NCI-H2227 treated with DMSO at 0.1 percent for 48 hours (cell line): ENCODE measurements at regions not wholly inside any gene's neighbourhood (a gene's known extent, or its start where the extent isn't known, plus 50 kb on each side); places are given as distances from the start of the nearest gene placed in this dataset.
A peak's percentile ranks its signal among the peaks of the same experiment; 100 is the strongest.

Experiments used
- DNase-seq: peaks from one replicate; lab custom pipeline; 2025; lab: John Stamatoyannopoulos, UW

GRCh38 chr3:30495172-30496065 lies 111.0 kb upstream of the TGFBR2 start:
- no peak for DNase-seq

GRCh38 chr3:30496066-30496966 lies 110.1 kb upstream of the TGFBR2 start:
- DNase-seq: no peak

- DNase-seq: no peak
These were observed 107.8 kb upstream of the TGFBR2 start for GRCh38 chr3:30498587-30498967.

DNA sequence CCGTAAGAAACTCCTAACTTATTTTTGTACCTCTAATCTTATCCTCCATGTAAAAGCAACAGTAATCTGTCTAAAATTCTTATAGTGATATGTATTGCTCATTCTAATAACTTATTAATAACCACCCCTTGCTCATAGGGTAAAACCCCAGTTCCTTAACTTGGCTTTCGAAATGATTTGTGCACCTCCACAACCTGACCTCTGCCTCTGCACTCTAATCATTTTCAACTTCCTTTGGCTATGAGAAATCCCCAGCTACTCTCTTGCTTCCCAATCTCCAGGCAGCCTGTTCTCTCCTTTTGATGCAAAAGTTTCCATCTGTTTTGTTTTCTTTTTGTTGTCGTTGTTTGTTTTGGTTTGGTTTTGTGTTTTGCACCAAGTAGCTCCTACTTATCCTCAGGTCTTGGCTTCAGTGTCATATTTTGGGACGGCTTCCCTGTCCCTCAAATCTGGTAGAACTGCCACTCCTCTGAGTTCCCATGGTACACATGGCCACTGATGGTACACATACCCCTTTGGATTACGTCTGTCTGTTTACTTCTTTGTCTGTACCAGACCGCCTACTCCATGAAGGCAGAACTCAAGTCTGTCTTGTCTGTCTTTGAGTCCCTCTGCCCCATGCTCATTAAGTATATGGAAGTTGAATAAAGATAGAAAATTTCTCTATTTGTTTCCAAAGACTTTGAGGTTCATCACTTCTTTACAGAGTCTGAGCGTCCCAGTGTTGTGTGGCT lies 105.6 kb upstream of the TGFBR2 start:
- DNase-seq: no peak

DNA sequence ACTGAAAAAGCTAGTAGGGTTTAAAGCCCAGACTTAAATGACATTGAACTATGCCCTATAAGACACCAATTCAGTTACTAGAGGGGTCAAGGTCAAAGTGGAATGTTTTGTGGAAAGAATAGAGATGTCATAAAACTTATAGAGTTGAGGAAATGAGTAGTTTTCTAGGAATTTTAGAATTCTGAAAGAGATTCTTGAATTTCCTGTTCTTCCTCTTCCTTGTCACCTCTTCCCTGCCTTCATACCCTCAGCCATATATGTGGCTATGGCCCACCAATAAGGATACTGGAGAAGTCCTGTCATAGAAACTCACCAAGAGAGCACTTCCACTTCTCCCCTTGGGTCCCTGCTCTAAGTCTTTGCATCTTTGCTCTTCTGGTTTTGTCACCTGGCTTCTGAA lies 104.9 kb upstream of the TGFBR2 start:
- no peak for DNase-seq

DNA sequence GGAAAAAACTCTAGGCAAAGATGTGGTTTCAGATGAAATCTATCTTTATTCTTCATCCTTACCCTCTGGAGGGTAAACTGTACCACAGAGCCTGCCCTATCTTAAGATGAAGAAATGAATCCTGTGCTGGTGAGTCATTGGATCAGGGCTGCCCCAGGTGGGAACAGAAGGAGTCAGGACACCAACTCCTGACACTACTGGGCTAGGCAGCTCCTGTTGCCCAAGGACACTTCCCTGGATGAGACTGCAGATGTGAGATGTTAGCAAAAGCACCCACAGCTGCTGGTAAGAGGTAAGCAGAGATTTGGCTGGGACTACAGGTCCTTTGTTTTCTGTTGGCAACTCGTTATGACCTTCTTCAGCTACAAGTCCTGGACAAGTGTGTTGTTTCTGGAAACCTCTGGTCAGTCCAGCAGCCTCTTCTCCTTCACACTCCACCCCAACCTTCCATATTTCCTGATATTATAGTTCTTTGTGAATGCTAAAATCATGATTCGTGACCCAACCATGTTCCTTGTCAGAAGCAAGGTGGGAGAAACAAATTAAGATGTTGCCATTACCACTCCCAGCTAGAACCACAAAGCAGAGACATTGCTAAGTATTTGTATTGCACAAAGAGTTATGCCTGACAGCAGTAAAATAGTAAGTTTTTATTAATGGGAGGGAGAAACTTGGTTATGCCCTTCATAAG lies 104.2 kb upstream of the TGFBR2 start:
- DNase-seq: no peak

DNA sequence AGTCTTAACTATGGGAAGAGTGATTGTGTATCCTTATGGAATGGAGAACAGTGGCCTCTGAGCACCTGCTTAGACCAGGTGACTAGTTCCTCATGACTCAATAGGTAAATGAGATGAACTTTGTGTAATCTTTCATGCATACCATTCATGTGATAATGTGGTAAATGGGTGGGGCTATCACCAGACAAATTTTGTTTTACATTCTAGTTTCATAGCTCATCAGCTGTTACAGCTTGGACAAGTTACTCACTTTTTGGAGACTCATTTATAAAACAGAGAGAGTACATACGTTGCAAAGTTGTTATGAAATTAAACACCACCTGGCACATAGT lies 103.7 kb upstream of the TGFBR2 start:
- DNase-seq: no peak

DNA sequence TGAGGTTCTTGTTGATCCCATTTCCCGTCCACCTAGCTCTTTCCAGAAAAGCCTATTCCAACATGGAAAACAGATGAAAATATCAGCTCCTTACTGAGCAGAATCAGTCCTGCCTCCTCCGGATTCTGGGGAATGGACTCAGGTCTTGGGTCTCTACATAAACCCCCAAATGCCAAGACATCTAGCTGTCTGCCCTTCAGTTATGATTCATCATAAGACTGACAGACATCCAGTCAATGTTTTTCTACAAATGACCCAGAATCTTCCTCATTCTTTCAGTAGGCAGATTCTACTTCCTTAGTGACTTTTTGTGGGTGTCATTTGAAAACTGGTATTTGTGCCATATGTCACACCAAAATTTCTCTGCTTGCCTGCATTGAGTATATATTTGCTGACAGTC lies 103.0 kb upstream of the TGFBR2 start:
- DNase-seq: no peak

- DNase-seq: no peak
These were observed 101.5 kb upstream of the TGFBR2 start for GRCh38 chr3:30504939-30505338.

GRCh38 chr3:30505866-30506520 lies 100.4 kb upstream of the TGFBR2 start:
- no peak for DNase-seq

GRCh38 chr3:30508339-30508738 lies 98.1 kb upstream of the TGFBR2 start:
- DNase-seq: no peak

- peak; percentile 0 for DNase-seq
These were observed 95.8 kb upstream of the TGFBR2 start for GRCh38 chr3:30510596-30510995.

- DNase-seq: no peak
These were observed 94.7 kb upstream of the TGFBR2 start for GRCh38 chr3:30511524-30512251.

DNA sequence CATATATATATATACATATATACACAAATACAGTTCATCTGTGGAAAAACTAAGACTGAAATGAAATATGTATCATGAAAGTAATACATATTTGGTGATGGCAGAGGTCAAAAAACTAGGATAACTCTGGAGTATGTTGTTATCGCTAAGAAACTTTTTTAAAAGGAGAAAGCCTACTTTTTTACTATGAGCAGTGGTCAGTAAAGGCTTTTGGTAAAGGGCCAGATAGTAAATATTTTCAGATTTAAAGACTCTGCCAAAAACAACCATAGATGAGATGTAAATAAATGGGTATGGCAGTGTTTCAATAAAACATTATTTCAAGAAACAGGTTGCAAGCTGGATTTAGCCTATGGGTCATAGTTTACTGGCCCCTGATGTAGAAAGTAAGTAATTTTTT lies 93.8 kb upstream of the TGFBR2 start:
- no peak for DNase-seq

GRCh38 chr3:30513374-30514152 lies 92.8 kb upstream of the TGFBR2 start:
- DNase-seq: no peak

- no peak for DNase-seq
These were observed 90.2 kb upstream of the TGFBR2 start for GRCh38 chr3:30516238-30516637.

DNA sequence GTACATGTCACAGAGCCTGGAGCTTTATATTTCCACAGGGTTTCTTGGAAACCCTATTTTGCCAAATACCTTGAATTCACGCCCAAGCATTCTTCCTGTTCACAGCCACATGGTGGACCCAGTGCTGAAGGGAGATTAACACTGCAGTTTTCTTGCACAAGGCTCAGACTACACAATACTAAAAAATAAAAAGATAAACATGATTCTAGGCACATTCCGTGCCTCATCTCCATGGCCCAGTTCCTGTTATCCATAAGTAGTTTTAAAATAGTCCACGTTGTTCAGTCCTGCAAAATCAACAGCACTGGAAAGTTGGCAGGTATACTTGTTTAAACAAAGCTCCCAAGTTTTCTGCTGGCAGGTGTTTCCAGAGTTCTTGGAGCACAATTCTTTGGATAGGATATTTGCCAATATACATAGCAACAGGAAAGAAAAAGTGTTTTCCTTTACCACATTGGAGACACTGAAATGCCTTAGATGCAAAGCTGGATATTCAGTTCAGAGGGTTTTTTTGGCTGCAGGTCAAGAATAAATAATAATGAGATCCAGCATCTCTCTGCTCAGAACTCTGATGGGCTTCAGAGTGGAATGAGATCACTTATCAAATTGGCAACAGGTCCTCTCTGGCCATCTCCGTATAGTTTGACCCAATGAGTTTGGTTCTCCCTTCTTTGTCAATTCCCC lies 88.1 kb upstream of the TGFBR2 start:
- DNase-seq: no peak

GRCh38 chr3:30518872-30519271 lies 87.5 kb upstream of the TGFBR2 start:
- no peak for DNase-seq

DNA sequence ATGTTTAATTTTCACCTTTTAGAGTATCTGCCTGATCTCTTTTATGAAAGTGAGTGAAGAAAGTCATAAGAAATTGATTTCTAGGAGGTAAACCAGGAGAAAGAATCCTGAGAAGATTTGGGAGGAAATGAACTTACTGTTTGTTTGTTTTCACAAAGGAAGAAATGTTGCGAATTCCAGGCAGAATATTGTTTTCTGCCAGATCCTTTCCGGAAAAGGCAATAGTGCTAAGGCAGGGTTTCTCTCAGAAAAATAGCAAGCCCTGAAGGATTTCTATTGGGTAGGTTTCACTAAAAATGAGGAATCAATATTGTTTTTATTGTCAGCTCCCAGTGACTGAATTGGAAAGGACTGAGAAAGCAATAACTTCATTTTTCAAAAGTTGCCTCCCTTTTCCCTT lies 85.7 kb upstream of the TGFBR2 start:
- no peak for DNase-seq
